ENCODE measurements at regions not wholly inside any gene's neighbourhood (a gene's known extent, or its start where the extent isn't known, plus 50 kb on each side); places are given as distances from the start of the nearest gene placed in this dataset.

- TF ChIP-seq CTCF (IDR thresholded peaks at IDR 0.05; ENCODE audit: insufficient read depth, low read depth, low read length, missing control alignments) = no peak
- H3K4me3 ChIP-seq (ENCODE audit: low read depth, low read length) = no peak overlapping the region
- no peak for DNase-seq (ENCODE audit: low read depth)
Measured at GRCh38 chr4:129352480-129352879, 256.5 kb downstream of the C4orf33 start.

GRCh38 chr4:129353490-129353889 lies 257.5 kb downstream of the C4orf33 start:
- H3K4me3 ChIP-seq (ENCODE audit: low read depth, low read length) = no peak overlapping the region
- TF ChIP-seq CTCF (IDR thresholded peaks at IDR 0.05; ENCODE audit: insufficient read depth, low read depth, low read length, missing control alignments) = no peak
- DNase-seq (ENCODE audit: low read depth) = peak; percentile 8

GRCh38 chr4:129355031-129355430 lies 259.1 kb downstream of the C4orf33 start:
- TF ChIP-seq CTCF (IDR thresholded peaks at IDR 0.05; ENCODE audit: insufficient read depth, low read depth, low read length, missing control alignments) = no peak
- H3K4me3 ChIP-seq (ENCODE audit: low read depth, low read length) = no peak overlapping the region
- DNase-seq (ENCODE audit: low read depth) = no peak

- DNase-seq (ENCODE audit: low read depth) = no peak
- H3K4me3 ChIP-seq (ENCODE audit: low read depth, low read length) = no peak overlapping the region
- TF ChIP-seq CTCF (IDR thresholded peaks at IDR 0.05; ENCODE audit: insufficient read depth, low read depth, low read length, missing control alignments) = no peak
Measured at GRCh38 chr4:129355516-129355915, 259.6 kb downstream of the C4orf33 start.

- DNase-seq (ENCODE audit: low read depth) = no peak
- TF ChIP-seq CTCF (IDR thresholded peaks at IDR 0.05; ENCODE audit: insufficient read depth, low read depth, low read length, missing control alignments) = no peak
- H3K4me3 ChIP-seq (ENCODE audit: low read depth, low read length) = no peak overlapping the region
Measured at GRCh38 chr4:129358571-129358970, 262.6 kb downstream of the C4orf33 start.

- no peak for TF ChIP-seq CTCF (IDR thresholded peaks at IDR 0.05; ENCODE audit: insufficient read depth, low read depth, low read length, missing control alignments)
- DNase-seq (ENCODE audit: low read depth) = no peak
- H3K4me3 ChIP-seq (ENCODE audit: low read depth, low read length) = no peak overlapping the region
Measured at GRCh38 chr4:129359461-129359860, 263.5 kb downstream of the C4orf33 start.

GRCh38 chr4:129362691-129363274 lies 266.8 kb downstream of the C4orf33 start:
- no peak overlapping the region for H3K4me3 ChIP-seq (ENCODE audit: low read depth, low read length)
- TF ChIP-seq CTCF (IDR thresholded peaks at IDR 0.05; ENCODE audit: insufficient read depth, low read depth, low read length, missing control alignments) = peak; percentile 81
- DNase-seq (ENCODE audit: low read depth) = peak; percentile 74

Measured in GM12865 (cell line).